AG04450 (cell line): ENCODE measurements at regions not wholly inside any gene's neighbourhood (a gene's known extent, or its start where the extent isn't known, plus 50 kb on each side); places are given as distances from the start of the nearest gene placed in this dataset.

ENCODE experiments used
- CTCF ChIA-PET: fragments of 300-600, 350-600 bp; formaldehyde crosslinking; extraction: SDS; loops from one replicate; lab custom pipeline; 2022; ENCODE audit warnings: antibody characterized with exemption, inconsistent platforms; lab: Charles Lee
- POLR2A ChIA-PET: fragments of 350-600 bp; formaldehyde crosslinking; extraction: SDS; loops from one replicate; lab custom pipeline; 2021; ENCODE audit warnings: antibody characterized with exemption, inconsistent platforms; lab: Yijun Ruan, JAX
- DNase-seq: peaks from one replicate; pipeline ENCODE4 v3.0.0-alpha.2; 2011; ENCODE audit warnings: low read depth, low spot score
- H3K27ac ChIP-seq: one replicate; pipeline ENCODE4 v1.5.1; 2012; ENCODE audit warnings: low read depth, low read length, control low read depth
- H3K27me3 ChIP-seq: one replicate; pipeline ENCODE4 v1.6.0; 2012; ENCODE audit warnings: low read length; ENCODE audit not compliant: control insufficient read depth, insufficient read depth
- H3K4me3 ChIP-seq: 2 replicates; pipeline ENCODE4 v1.5.1; 2011; ENCODE audit warnings: mild to moderate bottlenecking, low read depth, low read length, control low read depth
- H3K9me3 ChIP-seq: 2 replicates; pipeline ENCODE4 v1.5.1; 2012; ENCODE audit warnings: low read length; ENCODE audit not compliant: control insufficient read depth, insufficient read depth
- TF ChIP-seq, protein P1 (sequence below): IDR thresholded peaks from 2 replicates; pipeline ENCODE4 v1.5.1; 2011; ENCODE audit warnings: low read depth, low read length, control low read depth, inconsistent platforms

DNA sequence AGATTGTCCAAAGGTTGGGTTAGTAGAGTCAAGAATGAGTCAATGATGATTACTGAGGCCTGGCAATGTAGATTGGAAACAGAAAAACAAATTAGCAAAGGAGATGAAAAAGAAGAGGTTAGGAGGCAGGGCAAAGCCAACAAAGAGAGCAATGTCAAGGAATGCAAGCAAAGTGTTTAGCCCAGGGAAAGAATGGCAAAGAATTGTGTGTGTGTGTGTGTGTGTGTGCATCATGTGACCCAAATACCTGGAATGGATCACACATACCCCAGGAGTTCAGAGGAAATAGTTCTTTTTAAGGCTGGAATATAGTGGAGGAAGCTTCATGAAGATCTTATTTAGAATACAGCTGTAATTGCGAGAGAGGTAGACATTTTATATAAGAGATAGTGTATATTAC lies 831.7 kb upstream of the ARPP21 start:
- ChIA-PET CTCF (no interaction called here), POLR2A (no interaction called here)
- H3K9me3 ChIP-seq = no peaks in the 10 kb centered on the region
- H3K27me3 ChIP-seq = no peaks in the 10 kb centered on the region
- DNase-seq = no peak
- H3K4me3 ChIP-seq = no peak overlapping the region
- TF ChIP-seq, protein P1, sequence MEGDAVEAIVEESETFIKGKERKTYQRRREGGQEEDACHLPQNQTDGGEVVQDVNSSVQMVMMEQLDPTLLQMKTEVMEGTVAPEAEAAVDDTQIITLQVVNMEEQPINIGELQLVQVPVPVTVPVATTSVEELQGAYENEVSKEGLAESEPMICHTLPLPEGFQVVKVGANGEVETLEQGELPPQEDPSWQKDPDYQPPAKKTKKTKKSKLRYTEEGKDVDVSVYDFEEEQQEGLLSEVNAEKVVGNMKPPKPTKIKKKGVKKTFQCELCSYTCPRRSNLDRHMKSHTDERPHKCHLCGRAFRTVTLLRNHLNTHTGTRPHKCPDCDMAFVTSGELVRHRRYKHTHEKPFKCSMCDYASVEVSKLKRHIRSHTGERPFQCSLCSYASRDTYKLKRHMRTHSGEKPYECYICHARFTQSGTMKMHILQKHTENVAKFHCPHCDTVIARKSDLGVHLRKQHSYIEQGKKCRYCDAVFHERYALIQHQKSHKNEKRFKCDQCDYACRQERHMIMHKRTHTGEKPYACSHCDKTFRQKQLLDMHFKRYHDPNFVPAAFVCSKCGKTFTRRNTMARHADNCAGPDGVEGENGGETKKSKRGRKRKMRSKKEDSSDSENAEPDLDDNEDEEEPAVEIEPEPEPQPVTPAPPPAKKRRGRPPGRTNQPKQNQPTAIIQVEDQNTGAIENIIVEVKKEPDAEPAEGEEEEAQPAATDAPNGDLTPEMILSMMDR = no peak
- no peak overlapping the region for H3K27ac ChIP-seq

DNA sequence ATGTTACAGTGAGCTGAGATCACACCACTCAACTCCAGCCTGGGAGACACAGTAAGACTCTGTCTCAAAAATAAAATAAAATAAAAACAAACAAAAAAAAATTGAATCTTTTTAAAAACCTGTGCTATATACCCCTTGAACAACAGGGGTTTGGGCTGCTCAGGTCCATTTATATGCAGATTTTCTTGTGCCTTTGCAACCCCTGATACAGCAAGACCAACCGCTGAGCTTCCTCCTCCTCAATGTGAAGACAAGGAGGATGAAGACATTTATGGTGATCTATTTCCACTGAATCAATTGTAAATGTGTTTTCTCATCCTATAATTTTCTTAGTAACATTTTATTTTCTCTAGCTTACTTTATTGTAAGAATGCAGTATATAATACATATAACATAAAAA lies 831.0 kb upstream of the ARPP21 start:
- no peak for DNase-seq
- no peak overlapping the region for H3K27ac ChIP-seq
- no peak overlapping the region for H3K4me3 ChIP-seq
- no peaks in the 10 kb centered on the region for H3K27me3 ChIP-seq
- H3K9me3 ChIP-seq = no peaks in the 10 kb centered on the region
- TF ChIP-seq, protein P1 = no peak
- ChIA-PET POLR2A (no interaction called here), CTCF (no interaction called here)

DNA sequence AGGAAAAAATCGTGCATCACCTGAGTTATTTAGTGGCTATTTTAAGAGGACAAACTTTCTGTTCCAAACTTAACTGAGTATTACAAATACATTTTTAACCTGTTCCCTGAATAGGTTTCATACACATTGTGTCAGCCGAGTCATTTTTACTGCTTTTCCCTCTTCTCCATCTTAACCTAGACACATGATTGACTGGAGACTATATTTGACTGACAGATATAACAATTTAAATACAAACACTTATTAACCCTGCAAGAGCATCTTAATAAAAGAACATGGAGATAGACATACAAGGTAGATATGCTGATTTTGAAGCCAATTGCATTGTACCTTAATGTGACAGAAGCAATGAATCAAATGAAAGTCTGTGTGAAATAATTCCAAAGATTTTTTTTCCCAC lies 810.5 kb upstream of the ARPP21 start:
- Histone ChIP-seq H3K9me3 (peaks cover 9% of the 10 kb centered on the region), H3K27ac (no peak overlapping the region), H3K4me3 (no peak overlapping the region), H3K27me3 (no peaks in the 10 kb centered on the region)
- POLR2A ChIA-PET = no interaction called here
- TF ChIP-seq, protein P1 = no peak
- DNase-seq = no peak
- CTCF ChIA-PET = no interaction called here

DNA sequence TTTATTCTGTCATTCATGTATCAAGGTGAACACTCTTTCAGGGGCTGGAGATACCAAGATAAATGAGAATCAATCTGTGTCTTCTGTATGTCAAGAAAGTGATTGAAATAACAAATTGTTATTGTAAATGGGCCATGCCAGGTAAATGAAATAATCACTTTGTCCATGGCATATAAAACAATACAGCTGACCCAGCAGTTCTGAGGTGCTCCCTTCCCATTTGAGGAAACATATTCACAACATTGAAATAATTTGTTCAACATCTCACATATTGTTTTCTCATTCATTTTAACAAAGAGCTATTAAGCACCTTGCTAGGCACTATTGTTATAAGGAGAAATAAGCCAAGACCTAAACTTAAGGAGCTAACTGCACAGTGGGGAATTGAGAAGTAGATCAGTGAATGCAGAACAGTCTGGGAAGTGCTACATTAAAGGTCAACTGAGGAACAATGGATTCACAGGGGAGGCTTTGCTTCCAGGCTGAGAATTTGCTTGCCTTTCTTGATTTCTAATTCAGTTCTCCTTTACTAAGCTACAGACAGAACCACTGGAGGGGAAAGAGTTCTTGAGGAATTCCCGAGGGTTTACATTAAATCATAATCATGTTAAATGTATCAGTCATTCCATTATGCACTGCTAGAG lies 806.3 kb upstream of the ARPP21 start:
- ChIA-PET POLR2A (no interaction called here), CTCF (no interaction called here)
- H3K27me3 ChIP-seq = no peaks in the 10 kb centered on the region

More for the DNA sequence above, 806.3 kb upstream of the ARPP21 start:
- no peak for DNase-seq
- Histone ChIP-seq H3K27ac (no peak overlapping the region), H3K4me3 (no peak overlapping the region), H3K9me3 (peaks cover 7% of the 10 kb centered on the region)
- TF ChIP-seq, protein P1 = no peak
